Astrocyte (in vitro differentiated cells and primary cell): ENCODE measurements at regions not wholly inside any gene's neighbourhood (a gene's known extent, or its start where the extent isn't known, plus 50 kb on each side); places are given as distances from the start of the nearest gene placed in this dataset.
A peak's percentile ranks its signal among the peaks of the same experiment; 100 is the strongest.

Experiments used
- DNase-seq: peaks from one replicate; pipeline ENCODE4 v3.0.0-alpha.2; 2010; ENCODE audit warnings: low read depth
- FAIRE-seq: peaks from 2 replicates; lab custom pipeline; 2011; peaks lifted over from hg19 to GRCh38; lab: Jason Lieb, UNC
- H2AFZ ChIP-seq: 2 replicates; pipeline ENCODE4 v1.6.0; 2012; ENCODE audit warnings: low read depth, low read length, inconsistent platforms
- H3K27ac ChIP-seq: 2 replicates; pipeline ENCODE4 v1.5.1; 2011; ENCODE audit warnings: low read depth, low read length, inconsistent platforms
- H3K27me3 ChIP-seq: 2 replicates; pipeline ENCODE4 v1.6.0; 2011; ENCODE audit warnings: low read length, inconsistent platforms; ENCODE audit not compliant: insufficient read depth
- H3K36me3 ChIP-seq: 2 replicates; pipeline ENCODE4 v1.5.1; 2011; ENCODE audit warnings: low read length, inconsistent platforms; ENCODE audit not compliant: insufficient read depth
- H3K4me1 ChIP-seq: 2 replicates; pipeline ENCODE4 v1.5.1; 2011; ENCODE audit warnings: low read length, inconsistent platforms; ENCODE audit not compliant: insufficient read depth
- H3K4me2 ChIP-seq: 2 replicates; pipeline ENCODE4 v1.6.0; 2012; ENCODE audit warnings: low read length, inconsistent platforms
- H3K4me3 ChIP-seq: 2 replicates; pipeline ENCODE4 v1.5.1; 2011; ENCODE audit warnings: low read depth, mild to moderate bottlenecking, low read length, inconsistent platforms; ENCODE audit not compliant: insufficient read depth
- H3K79me2 ChIP-seq: 2 replicates; pipeline ENCODE4 v1.6.0; 2012; ENCODE audit warnings: mild to moderate bottlenecking, low read length, inconsistent platforms; ENCODE audit not compliant: insufficient read depth
- H3K9ac ChIP-seq: 2 replicates; pipeline ENCODE4 v1.6.0; 2012; ENCODE audit warnings: mild to moderate bottlenecking, low read length, inconsistent platforms
- H3K9me3 ChIP-seq: 2 replicates; pipeline ENCODE4 v1.5.1; 2012; ENCODE audit warnings: low read depth, mild to moderate bottlenecking, low read length, inconsistent platforms; ENCODE audit not compliant: insufficient read depth
- H4K20me1 ChIP-seq: 2 replicates; pipeline ENCODE4 v1.6.0; 2012; ENCODE audit warnings: low read length, inconsistent platforms; ENCODE audit not compliant: insufficient read depth
- H3K27ac Mint-ChIP-seq: one replicate; pipeline ENCODE4 v1.8.0; 2021; ENCODE audit warnings: mild to moderate bottlenecking, mixed read lengths; ENCODE audit not compliant: unreplicated experiment
- H3K27me3 Mint-ChIP-seq: one replicate; pipeline ENCODE4 v1.8.0; 2021; ENCODE audit warnings: low read depth, mixed read lengths; ENCODE audit not compliant: unreplicated experiment
- H3K36me3 Mint-ChIP-seq: one replicate; pipeline ENCODE4 v1.8.0; 2021; ENCODE audit warnings: low read depth, mixed read lengths; ENCODE audit not compliant: unreplicated experiment
- H3K4me1 Mint-ChIP-seq: one replicate; pipeline ENCODE4 v1.8.0; 2021; ENCODE audit warnings: low read depth, mixed read lengths; ENCODE audit not compliant: unreplicated experiment
- H3K4me3 Mint-ChIP-seq: one replicate; pipeline ENCODE4 v1.8.0; 2021; ENCODE audit warnings: mild to moderate bottlenecking, moderate library complexity, mixed read lengths; ENCODE audit not compliant: unreplicated experiment
- H3K9me3 Mint-ChIP-seq: one replicate; pipeline ENCODE4 v1.8.0; 2021; ENCODE audit warnings: mild to moderate bottlenecking, mixed read lengths; ENCODE audit not compliant: unreplicated experiment
- EZH2 ChIP-seq: IDR thresholded peaks from 2 replicates; pipeline ENCODE4 v1.6.1; 2012; ENCODE audit warnings: mild to moderate bottlenecking, low read length, inconsistent platforms; ENCODE audit not compliant: insufficient read depth
- TF ChIP-seq, protein P1 (sequence below): IDR thresholded peaks from 2 replicates; pipeline ENCODE4 v1.5.1; 2011; ENCODE audit warnings: low read depth, mild to moderate bottlenecking, inconsistent platforms, low read length, moderate library complexity; ENCODE audit not compliant: insufficient read depth

DNA sequence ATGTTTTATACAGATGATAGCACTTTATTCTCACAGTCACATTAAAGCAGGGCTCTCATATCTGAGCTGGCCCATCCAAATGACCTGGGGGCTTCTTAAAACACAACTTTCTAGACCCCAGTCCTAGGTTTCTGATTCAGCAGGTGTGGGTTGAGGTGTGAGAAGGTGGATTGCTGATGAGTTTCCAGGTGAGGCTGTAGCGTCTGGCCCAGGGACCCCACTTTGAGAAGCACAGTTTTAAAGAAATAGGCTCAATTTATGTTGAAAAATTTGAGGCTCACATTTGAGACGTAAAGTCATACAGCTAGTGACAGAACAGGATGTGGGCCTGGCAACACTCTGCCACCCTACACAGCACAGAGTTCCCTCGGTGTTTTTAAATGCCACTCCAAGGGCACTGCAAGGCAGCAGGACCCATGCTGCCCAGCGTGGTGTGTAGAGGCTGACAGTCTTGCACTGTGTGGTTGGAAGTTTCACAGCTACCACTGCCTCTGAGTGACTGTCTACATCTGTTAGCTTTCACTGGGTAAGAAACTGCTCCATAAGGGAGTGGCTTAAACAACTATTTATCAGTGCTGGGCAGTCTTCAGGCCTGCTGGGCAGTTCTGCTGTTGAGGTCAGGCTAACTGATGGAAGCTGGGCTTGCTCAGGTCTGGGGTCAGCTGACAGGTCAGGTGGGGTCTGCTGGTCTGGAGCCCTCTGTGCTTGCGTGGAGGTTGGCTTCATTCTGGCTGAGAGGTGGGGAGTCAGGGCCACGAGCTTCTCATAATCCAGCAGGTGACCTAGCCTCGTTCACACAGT, 319.7 kb downstream of the CXCL12 start:
- Histone ChIP-seq H3K4me3 (no peak overlapping the region), H3K4me1 (no peaks in the 10 kb centered on the region), H4K20me1 (no peaks in the 10 kb centered on the region), H3K79me2 (no peaks in the 10 kb centered on the region), H2AFZ (no peak overlapping the region), H3K27me3 (peaks cover 4% of the 10 kb centered on the region), H3K27ac (no peak overlapping the region), H3K4me2 (no peak overlapping the region), H3K9ac (no peak overlapping the region), H3K36me3 (no peaks in the 10 kb centered on the region), H3K9me3 (no peaks in the 10 kb centered on the region)
- H3K4me1 Mint-ChIP-seq: no peaks in the 10 kb centered on the region
- no peak for DNase-seq
- H3K4me3 Mint-ChIP-seq: no peak overlapping the region
- peaks cover 24% of the 10 kb centered on the region for H3K27me3 Mint-ChIP-seq
- H3K9me3 Mint-ChIP-seq: peaks cover 3% of the 10 kb centered on the region
- TF ChIP-seq, protein P1, sequence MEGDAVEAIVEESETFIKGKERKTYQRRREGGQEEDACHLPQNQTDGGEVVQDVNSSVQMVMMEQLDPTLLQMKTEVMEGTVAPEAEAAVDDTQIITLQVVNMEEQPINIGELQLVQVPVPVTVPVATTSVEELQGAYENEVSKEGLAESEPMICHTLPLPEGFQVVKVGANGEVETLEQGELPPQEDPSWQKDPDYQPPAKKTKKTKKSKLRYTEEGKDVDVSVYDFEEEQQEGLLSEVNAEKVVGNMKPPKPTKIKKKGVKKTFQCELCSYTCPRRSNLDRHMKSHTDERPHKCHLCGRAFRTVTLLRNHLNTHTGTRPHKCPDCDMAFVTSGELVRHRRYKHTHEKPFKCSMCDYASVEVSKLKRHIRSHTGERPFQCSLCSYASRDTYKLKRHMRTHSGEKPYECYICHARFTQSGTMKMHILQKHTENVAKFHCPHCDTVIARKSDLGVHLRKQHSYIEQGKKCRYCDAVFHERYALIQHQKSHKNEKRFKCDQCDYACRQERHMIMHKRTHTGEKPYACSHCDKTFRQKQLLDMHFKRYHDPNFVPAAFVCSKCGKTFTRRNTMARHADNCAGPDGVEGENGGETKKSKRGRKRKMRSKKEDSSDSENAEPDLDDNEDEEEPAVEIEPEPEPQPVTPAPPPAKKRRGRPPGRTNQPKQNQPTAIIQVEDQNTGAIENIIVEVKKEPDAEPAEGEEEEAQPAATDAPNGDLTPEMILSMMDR: no peak
- TF ChIP-seq EZH2: no peak
- no peak overlapping the region for H3K27ac Mint-ChIP-seq
- H3K36me3 Mint-ChIP-seq: no peaks in the 10 kb centered on the region
- FAIRE-seq: peak; percentile 75

DNA sequence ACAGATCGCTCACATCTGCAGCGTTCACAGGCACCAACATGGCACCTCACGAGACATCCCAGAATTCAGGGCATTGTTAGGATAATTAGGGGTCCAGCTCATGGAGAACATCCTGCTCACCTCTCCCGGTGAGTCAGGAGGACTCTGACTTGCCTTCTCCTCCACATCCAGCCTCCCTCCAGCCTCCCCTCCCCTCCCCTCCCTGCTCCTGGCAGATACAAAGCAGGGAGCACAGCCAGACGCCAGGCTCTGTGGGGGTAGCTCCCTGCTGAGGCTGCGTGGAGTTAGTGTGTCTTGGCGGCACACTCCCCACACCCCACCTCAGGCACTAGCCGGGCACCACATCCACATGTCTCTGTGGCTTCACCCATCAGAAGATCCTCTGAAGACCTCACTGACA, 320.6 kb downstream of the CXCL12 start:
- H3K4me3 ChIP-seq: no peak overlapping the region
- no peak for TF ChIP-seq EZH2
- TF ChIP-seq, protein P1: no peak
- H3K79me2 ChIP-seq: no peaks in the 10 kb centered on the region
- no peak overlapping the region for H3K27ac ChIP-seq
- Mint-ChIP-seq H3K4me1 (no peaks in the 10 kb centered on the region), H3K27ac (no peak overlapping the region), H3K27me3 (peaks cover 27% of the 10 kb centered on the region), H3K9me3 (peaks cover 3% of the 10 kb centered on the region), H3K4me3 (no peak overlapping the region), H3K36me3 (no peaks in the 10 kb centered on the region)
- peaks cover 4% of the 10 kb centered on the region for H3K27me3 ChIP-seq
- no peaks in the 10 kb centered on the region for H3K9me3 ChIP-seq
- no peaks in the 10 kb centered on the region for H3K36me3 ChIP-seq
- no peak for FAIRE-seq
- H3K9ac ChIP-seq: no peak overlapping the region
- no peak for DNase-seq
- H4K20me1 ChIP-seq: no peaks in the 10 kb centered on the region
- H3K4me1 ChIP-seq: no peaks in the 10 kb centered on the region
- H2AFZ ChIP-seq: no peak overlapping the region
- H3K4me2 ChIP-seq: no peak overlapping the region

DNA sequence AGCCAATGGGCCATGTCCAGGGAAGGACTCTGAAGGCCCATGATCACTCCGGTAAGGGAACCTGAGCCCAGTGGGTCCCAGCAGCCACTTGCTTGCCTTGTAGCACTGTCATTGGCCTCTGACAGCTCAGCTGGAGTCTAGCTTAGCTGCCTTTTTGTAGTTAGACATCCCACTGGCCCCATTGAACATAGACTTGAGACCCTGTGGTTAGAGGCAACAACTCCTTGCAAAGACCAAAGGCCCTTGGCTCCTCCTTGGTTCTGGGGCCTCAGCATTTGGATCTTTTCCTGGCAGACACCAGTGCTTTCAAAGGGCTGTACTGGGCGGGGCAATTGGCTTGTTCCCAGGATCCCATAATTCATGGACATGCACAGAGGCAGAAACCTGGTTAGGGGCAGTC, 321.2 kb downstream of the CXCL12 start:
- H3K9me3 Mint-ChIP-seq: peaks cover 3% of the 10 kb centered on the region
- no peaks in the 10 kb centered on the region for H3K9me3 ChIP-seq
- no peak for FAIRE-seq

More for the DNA sequence above, 321.2 kb downstream of the CXCL12 start:
- Mint-ChIP-seq H3K36me3 (no peaks in the 10 kb centered on the region), H3K4me3 (no peak overlapping the region), H3K27ac (no peak overlapping the region), H3K27me3 (peaks cover 27% of the 10 kb centered on the region), H3K4me1 (no peaks in the 10 kb centered on the region)
- no peaks in the 10 kb centered on the region for H3K36me3 ChIP-seq
- no peak for TF ChIP-seq EZH2
- TF ChIP-seq, protein P1: no peak
- H3K4me1 ChIP-seq: no peaks in the 10 kb centered on the region
- H3K9ac ChIP-seq: no peak overlapping the region
- H3K79me2 ChIP-seq: no peaks in the 10 kb centered on the region
- H2AFZ ChIP-seq: no peak overlapping the region
- no peak for DNase-seq
- peaks cover 6% of the 10 kb centered on the region for H3K27me3 ChIP-seq
- no peak overlapping the region for H3K4me2 ChIP-seq
- no peak overlapping the region for H3K4me3 ChIP-seq
- no peak overlapping the region for H3K27ac ChIP-seq
- H4K20me1 ChIP-seq: no peaks in the 10 kb centered on the region
